HG03460 (cell line): ENCODE measurements at regions not wholly inside any gene's neighbourhood (a gene's known extent, or its start where the extent isn't known, plus 50 kb on each side); places are given as distances from the start of the nearest gene placed in this dataset.
"Not testable (repeated sequence)": the region's sequence is repeated elsewhere in the genome, so short reads cannot be mapped to it uniquely, and the experiment has no call there.

Source experiments
- ATAC-seq: cut with Tn5 transposase; IDR thresholded peaks from one replicate; pipeline ENCODE4 v1.9.1; 2021; ENCODE audit not compliant: unreplicated experiment

- no peak for ATAC-seq
Observed at GRCh38 chr12:31822761-31823160, 93.9 kb upstream of the AMN1 start.

GRCh38 chr12:31821484-31821883 lies 92.7 kb upstream of the AMN1 start:
- ATAC-seq = no peak

GRCh38 chr12:31820832-31821231 lies 92.0 kb upstream of the AMN1 start:
- ATAC-seq = no peak

DNA sequence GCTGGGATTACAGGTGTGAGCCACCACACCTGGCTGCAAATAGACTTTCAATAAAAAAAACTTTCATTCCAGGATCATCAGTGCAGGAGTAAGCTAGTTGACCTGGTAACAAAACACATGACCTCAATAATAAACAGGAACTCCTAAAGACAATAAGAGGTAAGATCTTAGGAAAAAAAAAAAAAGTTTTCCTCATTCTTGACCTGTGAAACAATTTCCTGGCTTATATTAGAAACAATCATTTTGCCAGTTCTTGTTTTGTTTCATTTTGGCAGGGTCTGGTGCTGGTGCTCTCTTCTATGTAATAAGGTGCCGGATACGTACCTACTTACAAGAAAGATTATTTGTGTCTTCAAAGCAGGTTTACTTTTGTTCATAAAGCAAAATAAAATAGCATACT lies 90.6 kb upstream of the AMN1 start:
- ATAC-seq = no peak

GRCh38 chr12:31818623-31819268 lies 89.9 kb upstream of the AMN1 start:
- no peak for ATAC-seq

DNA sequence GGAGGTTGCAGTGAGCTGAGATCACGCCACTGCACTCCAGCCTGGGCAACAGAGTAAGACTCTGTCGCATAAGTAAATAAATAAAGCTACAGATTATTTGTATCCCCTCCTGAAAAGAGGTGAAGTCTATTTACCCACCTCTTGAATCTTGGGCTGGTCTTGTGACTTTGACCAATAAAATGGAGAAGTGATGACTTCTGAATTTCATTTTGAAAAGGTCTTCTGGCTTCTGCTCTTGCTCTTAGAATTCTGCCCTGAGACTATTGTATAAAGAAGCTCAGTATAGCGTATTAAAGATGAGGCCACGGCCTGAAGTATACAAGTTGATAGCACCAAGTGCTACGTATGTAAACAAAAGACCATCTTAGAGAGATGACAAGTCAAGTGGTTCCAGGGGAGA lies 88.3 kb upstream of the AMN1 start:
- ATAC-seq = no peak

GRCh38 chr12:31815096-31815495 lies 86.3 kb upstream of the AMN1 start:
- ATAC-seq = no peak

- ATAC-seq = no peak
Observed at GRCh38 chr12:31813305-31813704, 84.5 kb upstream of the AMN1 start.

- no peak for ATAC-seq
Observed at GRCh38 chr12:31807773-31808097, 78.9 kb upstream of the AMN1 start.

GRCh38 chr12:31807081-31807772 lies 78.4 kb upstream of the AMN1 start:
- not testable (repeated sequence) for ATAC-seq

GRCh38 chr12:31805681-31806080 lies 76.9 kb upstream of the AMN1 start:
- ATAC-seq = not testable (repeated sequence)

DNA sequence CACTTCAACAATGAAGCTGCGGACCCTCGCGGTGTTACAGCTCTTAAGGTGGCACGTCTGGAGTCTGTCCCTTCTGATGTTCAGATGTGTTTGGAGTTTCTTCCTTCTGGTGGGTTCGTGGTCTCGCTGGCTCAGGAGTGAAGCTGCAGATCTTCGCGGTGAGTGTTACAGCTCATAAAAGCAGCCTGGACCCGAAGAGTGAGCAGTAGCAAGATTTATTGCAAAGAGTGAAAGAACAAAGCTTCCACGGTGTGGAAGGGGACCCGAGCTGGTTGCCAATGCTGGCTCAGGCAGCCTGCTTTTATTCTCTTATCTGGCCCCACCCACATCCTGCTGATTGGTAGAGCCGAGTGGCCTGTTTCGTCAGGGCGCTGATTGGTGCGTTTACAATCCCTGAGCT lies 75.9 kb upstream of the AMN1 start:
- ATAC-seq = not testable (repeated sequence)

GRCh38 chr12:31804185-31804504 lies 75.3 kb upstream of the AMN1 start:
- no peak for ATAC-seq

GRCh38 chr12:31803306-31804184 lies 74.7 kb upstream of the AMN1 start:
- no peak for ATAC-seq

DNA sequence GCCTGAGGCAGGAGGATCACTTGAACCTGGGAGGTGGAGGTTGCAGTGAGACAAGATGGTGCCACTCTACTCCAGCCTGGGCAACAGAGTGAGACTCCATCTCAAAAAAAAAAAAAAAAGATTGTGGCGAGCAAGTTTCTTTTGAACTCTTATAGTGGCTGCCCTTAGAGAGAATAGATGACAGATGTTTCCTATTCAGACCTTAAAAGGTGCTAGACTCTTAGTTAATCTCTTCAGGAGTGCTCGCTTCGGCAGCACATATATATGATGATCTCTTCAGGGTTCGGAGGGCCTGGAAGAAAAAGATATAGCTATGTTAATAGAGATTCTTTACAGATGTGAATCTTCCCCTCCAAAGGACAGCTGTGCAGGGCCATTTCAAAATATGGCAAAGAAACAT lies 73.1 kb upstream of the AMN1 start:
- ATAC-seq = no peak

DNA sequence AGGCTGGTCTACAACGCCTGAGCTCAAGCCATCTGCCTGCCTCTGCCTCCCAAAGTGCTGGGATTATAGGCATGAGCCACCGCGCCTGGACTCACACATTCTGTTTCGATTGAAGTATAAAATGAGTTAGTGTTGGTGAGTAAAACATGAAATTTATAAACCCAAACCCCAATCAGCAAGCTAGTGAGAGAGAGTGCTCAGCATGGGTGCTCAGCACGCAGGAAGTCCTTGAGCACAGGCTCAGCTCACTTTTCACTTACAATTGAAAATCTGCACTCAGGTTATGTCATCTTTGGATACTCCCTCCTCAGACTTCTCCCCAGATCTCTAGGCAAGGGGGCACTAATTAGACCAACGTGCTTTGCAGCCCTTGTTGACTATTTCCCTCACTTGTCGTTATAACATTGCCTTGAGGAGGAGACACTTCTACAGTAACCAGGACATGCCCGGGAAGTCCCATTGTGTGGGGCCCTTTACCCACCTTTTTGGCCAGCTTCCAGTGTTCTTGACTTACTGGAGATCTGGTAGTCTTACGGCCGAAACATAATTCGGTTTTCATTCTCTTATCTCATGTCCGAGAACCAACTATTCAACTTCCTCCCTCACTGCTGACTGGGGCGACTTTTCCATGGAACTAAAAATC lies 68.5 kb upstream of the AMN1 start:
- no peak for ATAC-seq

- ATAC-seq = no peak
Observed at GRCh38 chr12:31796270-31796951, 67.6 kb upstream of the AMN1 start.

- ATAC-seq = no peak
Observed at GRCh38 chr12:31794745-31795144, 65.9 kb upstream of the AMN1 start.

- ATAC-seq = not testable (repeated sequence)
Observed at GRCh38 chr12:31791265-31791664, 62.4 kb upstream of the AMN1 start.

DNA sequence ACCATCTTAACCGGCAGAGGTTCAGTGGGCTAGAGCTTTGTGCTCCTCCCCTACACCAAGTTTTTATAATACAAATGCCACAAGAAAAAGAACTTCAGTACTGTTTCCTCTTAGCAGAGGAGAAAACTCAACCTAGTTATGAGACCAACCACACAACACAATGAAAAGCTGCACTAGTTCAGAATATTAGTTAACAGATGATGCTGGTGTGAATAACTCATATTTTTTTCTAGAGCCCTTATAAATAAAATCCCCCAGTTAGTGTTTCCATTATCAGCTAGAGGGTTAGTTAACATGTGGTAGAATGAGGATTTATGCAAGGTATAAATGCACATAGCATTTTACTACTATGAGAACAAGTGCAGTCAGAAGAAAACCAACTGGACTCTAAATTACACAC lies 61.9 kb upstream of the AMN1 start:
- ATAC-seq = no peak

DNA sequence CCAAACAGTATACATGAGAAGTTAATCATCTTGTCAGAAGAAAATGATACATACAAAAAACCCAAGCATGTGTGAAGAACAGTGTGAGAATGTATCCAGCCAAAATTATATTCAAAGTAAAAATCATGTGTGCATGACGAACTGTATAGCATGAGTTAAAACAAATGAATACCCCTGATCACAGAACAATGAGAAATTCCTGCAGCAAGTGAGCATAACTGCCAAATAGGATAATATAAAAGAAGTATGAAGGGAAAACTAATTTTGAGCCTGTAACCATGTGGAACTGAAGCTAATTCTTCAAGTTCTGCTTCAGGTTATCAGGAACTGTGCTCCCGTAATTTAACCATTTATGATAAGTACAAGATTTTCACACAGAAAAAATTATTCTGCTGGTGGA lies 56.5 kb upstream of the AMN1 start:
- no peak for ATAC-seq
